ENCODE measurements at regions not wholly inside any gene's neighbourhood (a gene's known extent, or its start where the extent isn't known, plus 50 kb on each side); places are given as distances from the start of the nearest gene placed in this dataset.

DNA sequence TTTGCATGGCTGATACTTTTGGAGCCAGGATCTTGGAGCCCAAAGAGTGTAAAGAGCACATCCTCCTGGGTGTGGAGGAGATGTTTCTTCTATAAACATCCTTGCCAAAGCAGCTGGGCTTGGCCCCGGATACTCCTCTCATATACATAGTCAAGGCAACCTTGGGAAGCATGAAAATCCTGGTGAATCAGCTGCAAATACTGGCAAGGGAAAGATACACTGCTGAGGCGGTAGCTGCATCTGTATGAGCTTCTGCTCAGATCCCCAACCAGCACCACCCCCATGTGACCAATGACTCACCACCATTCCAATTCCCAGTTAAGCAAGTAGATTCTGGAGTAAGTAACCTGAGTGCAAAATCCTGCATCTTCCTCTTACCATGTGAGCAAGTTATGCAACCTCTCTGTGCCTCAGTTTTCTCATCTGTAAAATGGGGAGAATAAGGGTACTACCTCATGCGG is 567.4 kb downstream of the MED13L start:
- peak; percentile 61 for DNase-seq (ENCODE audit: low read depth, low spot score)
- in situ Hi-C loops (cut with HindIII; ENCODE audit: low sequenced_read_pairs): no loop called here
- H3K4me3 ChIP-seq (ENCODE audit: low read depth, low read length): no peak overlapping the region
- no peak for TF ChIP-seq CTCF (IDR thresholded peaks at IDR 0.05; ENCODE audit: low read depth, low read length)

DNA sequence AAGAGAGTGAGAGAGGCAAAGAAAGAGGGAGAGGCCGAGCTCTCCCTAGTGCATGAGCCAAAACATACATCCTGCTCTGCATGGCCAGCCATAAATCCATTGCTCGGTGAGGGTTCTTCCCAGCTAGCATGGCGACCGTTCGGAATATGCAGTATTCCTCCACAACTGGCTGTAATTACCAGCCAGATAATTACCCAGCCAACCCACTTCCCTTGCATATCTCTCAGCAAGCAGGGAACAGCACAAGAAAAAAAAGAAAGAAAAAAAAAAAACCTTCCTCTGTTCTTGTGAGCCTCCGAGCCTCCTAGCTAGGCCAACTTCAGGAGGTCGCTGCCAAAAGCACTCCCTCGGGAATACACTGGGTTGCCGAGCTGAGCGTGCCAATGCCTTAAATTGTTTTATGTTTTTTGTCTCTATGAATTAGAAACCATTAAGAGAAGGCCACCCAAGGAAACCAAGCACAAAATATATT is 567.9 kb downstream of the MED13L start:
- H3K4me3 ChIP-seq (ENCODE audit: low read depth, low read length): no peak overlapping the region
- no peak for TF ChIP-seq CTCF (IDR thresholded peaks at IDR 0.05; ENCODE audit: low read depth, low read length)
- in situ Hi-C loops (cut with HindIII; ENCODE audit: low sequenced_read_pairs): no loop called here
- no peak for DNase-seq (ENCODE audit: low read depth, low spot score)

- DNase-seq (ENCODE audit: low read depth, low spot score): no peak
- in situ Hi-C loops (cut with HindIII; ENCODE audit: low sequenced_read_pairs): no loop called here
- no peak overlapping the region for H3K4me3 ChIP-seq (ENCODE audit: low read depth, low read length)
- TF ChIP-seq CTCF (IDR thresholded peaks at IDR 0.05; ENCODE audit: low read depth, low read length): no peak
Measured at GRCh38 chr12:115708801-115709200, 568.7 kb downstream of the MED13L start.

DNA sequence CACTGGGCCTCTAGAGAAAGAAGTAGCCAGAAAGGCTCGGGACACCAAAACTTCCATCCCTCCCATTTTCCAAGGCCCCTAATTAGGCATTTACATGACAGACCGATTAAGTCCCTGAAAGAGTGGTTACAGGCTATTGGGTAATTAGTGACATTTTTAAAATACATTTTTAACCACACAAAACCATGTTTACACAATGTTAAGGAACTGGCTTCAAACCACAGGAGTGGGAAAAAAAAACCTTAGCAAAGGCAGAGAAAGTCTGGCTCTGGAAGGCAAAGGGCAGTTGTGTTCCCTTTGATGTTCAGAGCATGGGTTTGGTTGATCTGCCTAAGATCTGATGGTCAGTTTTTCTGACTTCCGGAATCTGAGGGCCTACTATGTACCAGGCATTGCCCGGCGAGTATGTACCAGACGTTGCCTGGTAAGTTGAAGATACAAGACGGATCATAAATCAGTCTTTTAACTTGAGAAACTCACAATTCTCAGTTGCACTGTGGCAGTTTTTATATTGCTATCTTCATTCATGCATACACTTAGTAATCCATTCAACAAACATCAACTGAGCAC is 576.5 kb downstream of the MED13L start:
- no peak for DNase-seq (ENCODE audit: low read depth, low spot score)
- in situ Hi-C loops (cut with HindIII; ENCODE audit: low sequenced_read_pairs): no loop called here
- H3K4me3 ChIP-seq (ENCODE audit: low read depth, low read length): no peak overlapping the region
- no peak for TF ChIP-seq CTCF (IDR thresholded peaks at IDR 0.05; ENCODE audit: low read depth, low read length)

DNA sequence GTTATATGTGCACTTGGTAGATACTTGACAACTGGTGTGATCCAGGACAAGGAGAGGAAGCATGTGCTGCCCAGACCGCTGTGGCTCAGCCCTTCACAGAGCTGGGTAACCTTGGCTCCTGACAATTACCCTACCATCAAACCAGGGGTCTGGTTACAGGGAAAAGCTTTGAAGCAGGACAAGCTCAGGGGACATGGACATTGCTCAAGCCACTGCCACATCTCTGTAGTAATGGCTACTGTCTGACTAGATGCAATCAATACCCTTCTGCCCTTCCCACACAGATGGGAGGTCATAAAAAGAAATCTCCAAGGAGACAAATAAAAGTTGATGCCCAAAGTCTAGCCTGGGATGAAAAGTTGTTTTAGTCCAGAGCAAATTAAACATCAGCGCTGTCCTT is 577.4 kb downstream of the MED13L start:
- no peak for TF ChIP-seq CTCF (IDR thresholded peaks at IDR 0.05; ENCODE audit: low read depth, low read length)
- no peak for DNase-seq (ENCODE audit: low read depth, low spot score)
- in situ Hi-C loops (cut with HindIII; ENCODE audit: low sequenced_read_pairs): no loop called here
- no peak overlapping the region for H3K4me3 ChIP-seq (ENCODE audit: low read depth, low read length)

DNA sequence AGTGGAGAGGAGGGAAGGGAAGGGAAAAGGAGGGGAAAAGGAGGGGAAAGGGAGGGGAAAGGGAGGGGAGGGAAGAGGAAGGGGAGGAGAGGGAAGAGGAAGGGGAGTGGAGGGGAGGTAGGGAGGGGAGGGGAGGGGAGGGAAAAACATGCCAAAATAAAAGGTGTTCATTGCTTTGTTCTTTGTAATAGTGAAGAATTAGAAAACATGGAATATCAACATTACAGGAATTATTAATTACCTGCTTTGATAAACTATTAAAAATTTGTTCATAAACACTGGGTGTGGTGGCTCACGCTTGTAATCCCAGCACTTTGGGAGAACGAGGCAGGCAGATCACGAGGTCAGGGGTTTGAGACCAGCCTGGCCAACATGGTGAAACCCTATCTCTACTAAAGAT is 579.2 kb downstream of the MED13L start:
- DNase-seq (ENCODE audit: low read depth, low spot score): no peak
- H3K4me3 ChIP-seq (ENCODE audit: low read depth, low read length): no peak overlapping the region
- TF ChIP-seq CTCF (IDR thresholded peaks at IDR 0.05; ENCODE audit: low read depth, low read length): no peak
- in situ Hi-C loops (cut with HindIII; ENCODE audit: low sequenced_read_pairs): no loop called here

Data from astrocyte of the spinal cord (primary cell).